Ureter (tissue), 1 donor: ENCODE measurements at regions not wholly inside any gene's neighbourhood (a gene's known extent, or its start where the extent isn't known, plus 50 kb on each side); places are given as distances from the start of the nearest gene placed in this dataset.
"Not testable (repeated sequence)": the region's sequence is repeated elsewhere in the genome, so short reads cannot be mapped to it uniquely, and the experiment has no call there.

Experiments used
- DNase-seq: peaks from one replicate; pipeline ENCODE4 v3.0.0-alpha.2; 2020; ENCODE audit warnings: low spot score
- donor health status: DM: yes; HTN: yes; CAD: no.

- no peak for DNase-seq
Observed at GRCh38 chr5:91493086-91493485, 110.0 kb upstream of the ARRDC3 start.

GRCh38 chr5:91491229-91491628, 108.1 kb upstream of the ARRDC3 start:
- DNase-seq = no peak

- DNase-seq = no peak
Observed at GRCh38 chr5:91490316-91490715, 107.2 kb upstream of the ARRDC3 start.

- DNase-seq = no peak
Observed at GRCh38 chr5:91487420-91487819, 104.3 kb upstream of the ARRDC3 start.

GRCh38 chr5:91486638-91487037, 103.5 kb upstream of the ARRDC3 start:
- no peak for DNase-seq

GRCh38 chr5:91484662-91485061, 101.5 kb upstream of the ARRDC3 start:
- no peak for DNase-seq

- not testable (repeated sequence) for DNase-seq
Observed at GRCh38 chr5:91479376-91479775, 96.3 kb upstream of the ARRDC3 start.

GRCh38 chr5:91478096-91478495, 95.0 kb upstream of the ARRDC3 start:
- no peak for DNase-seq

GRCh38 chr5:91477408-91477807, 94.3 kb upstream of the ARRDC3 start:
- no peak for DNase-seq

- no peak for DNase-seq
Observed at GRCh38 chr5:91474201-91474600, 91.1 kb upstream of the ARRDC3 start.

GRCh38 chr5:91472631-91473030, 89.5 kb upstream of the ARRDC3 start:
- no peak for DNase-seq

GRCh38 chr5:91469517-91470165, 86.5 kb upstream of the ARRDC3 start:
- DNase-seq = no peak

- DNase-seq = no peak
Observed at GRCh38 chr5:91468651-91469422, 85.7 kb upstream of the ARRDC3 start.

GRCh38 chr5:91464886-91465646, 81.9 kb upstream of the ARRDC3 start:
- no peak for DNase-seq

- no peak for DNase-seq
Observed at GRCh38 chr5:91457681-91458058, 74.6 kb upstream of the ARRDC3 start.

- no peak for DNase-seq
Observed at GRCh38 chr5:91456928-91457680, 74.0 kb upstream of the ARRDC3 start.

- DNase-seq = no peak
Observed at GRCh38 chr5:91449083-91449482, 66.0 kb upstream of the ARRDC3 start.

- DNase-seq = not testable (repeated sequence)
Observed at GRCh38 chr5:91448079-91448478, 65.0 kb upstream of the ARRDC3 start.

GRCh38 chr5:91446880-91447279, 63.8 kb upstream of the ARRDC3 start:
- DNase-seq = not testable (repeated sequence)

GRCh38 chr5:91443761-91444467, 60.8 kb upstream of the ARRDC3 start:
- DNase-seq = no peak

- DNase-seq = no peak
Observed at GRCh38 chr5:91443023-91443422, 59.9 kb upstream of the ARRDC3 start.
